ENCODE measurements at regions not wholly inside any gene's neighbourhood (a gene's known extent, or its start where the extent isn't known, plus 50 kb on each side); places are given as distances from the start of the nearest gene placed in this dataset.

DNA sequence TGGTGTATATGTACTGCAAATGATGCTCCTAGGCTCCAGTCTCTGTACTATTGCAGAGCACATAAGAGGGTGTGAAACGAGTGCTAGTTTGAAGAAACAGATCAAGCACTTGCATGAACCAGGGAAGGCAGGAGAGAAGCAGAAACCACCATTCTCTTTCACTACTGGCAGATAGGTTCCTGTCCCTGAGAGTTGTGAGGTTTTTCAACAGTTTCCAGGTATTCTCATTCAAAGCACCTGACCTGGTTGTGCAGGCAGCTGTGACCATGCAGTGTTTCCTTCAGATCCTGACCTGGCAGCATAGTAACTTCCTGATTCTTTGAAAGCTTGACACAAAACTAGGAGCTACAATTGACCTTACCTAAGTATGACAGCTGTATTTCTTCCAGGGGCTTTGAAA lies 164.9 kb downstream of the UFM1 start:
- TF ChIP-seq PHF8 (IDR thresholded peaks at IDR 0.05; ENCODE audit: borderline replicate concordance, low read depth) (no peak), MYC (IDR thresholded peaks at IDR 0.05; ENCODE audit: borderline replicate concordance, low read length) (no peak)
- TF ChIP-seq, protein P1, sequence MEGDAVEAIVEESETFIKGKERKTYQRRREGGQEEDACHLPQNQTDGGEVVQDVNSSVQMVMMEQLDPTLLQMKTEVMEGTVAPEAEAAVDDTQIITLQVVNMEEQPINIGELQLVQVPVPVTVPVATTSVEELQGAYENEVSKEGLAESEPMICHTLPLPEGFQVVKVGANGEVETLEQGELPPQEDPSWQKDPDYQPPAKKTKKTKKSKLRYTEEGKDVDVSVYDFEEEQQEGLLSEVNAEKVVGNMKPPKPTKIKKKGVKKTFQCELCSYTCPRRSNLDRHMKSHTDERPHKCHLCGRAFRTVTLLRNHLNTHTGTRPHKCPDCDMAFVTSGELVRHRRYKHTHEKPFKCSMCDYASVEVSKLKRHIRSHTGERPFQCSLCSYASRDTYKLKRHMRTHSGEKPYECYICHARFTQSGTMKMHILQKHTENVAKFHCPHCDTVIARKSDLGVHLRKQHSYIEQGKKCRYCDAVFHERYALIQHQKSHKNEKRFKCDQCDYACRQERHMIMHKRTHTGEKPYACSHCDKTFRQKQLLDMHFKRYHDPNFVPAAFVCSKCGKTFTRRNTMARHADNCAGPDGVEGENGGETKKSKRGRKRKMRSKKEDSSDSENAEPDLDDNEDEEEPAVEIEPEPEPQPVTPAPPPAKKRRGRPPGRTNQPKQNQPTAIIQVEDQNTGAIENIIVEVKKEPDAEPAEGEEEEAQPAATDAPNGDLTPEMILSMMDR (IDR thresholded peaks at IDR 0.05): no peak
